ENCODE measurements at regions not wholly inside any gene's neighbourhood (a gene's known extent, or its start where the extent isn't known, plus 50 kb on each side); places are given as distances from the start of the nearest gene placed in this dataset.
"Not testable (repeated sequence)": the region's sequence is repeated elsewhere in the genome, so short reads cannot be mapped to it uniquely, and the experiment has no call there.

GRCh38 chr14:59006179-59006578 lies 182.3 kb upstream of the DAAM1 start:
- TF ChIP-seq CTCF (conservative IDR thresholded peaks at IDR 0.05; ENCODE audit: low read length); EZH2phosphoT487 (IDR thresholded peaks at IDR 0.05; ENCODE audit: borderline replicate concordance, low read depth, low read length): not testable (repeated sequence)

All from OCI-LY7 (cell line).